K562 (cell line): ENCODE measurements at regions not wholly inside any gene's neighbourhood (a gene's known extent, or its start where the extent isn't known, plus 50 kb on each side); places are given as distances from the start of the nearest gene placed in this dataset.

Source experiments
- ATAC-seq: fragments of 200-7000 bp; cut with Tn5 transposase; 3 replicates; pipeline ENCODE4 v1.9.1; 2020; ENCODE audit warnings: moderate library complexity
- BruUV-seq: library from RNA; stranded (reverse); fragments of 400-500 nt; replicated peaks from 2 replicates; lab custom pipeline; 2021; lab: Mats Ljungman, UMichigan
- CTCF ChIA-PET: fragments of 300-600 bp; formaldehyde crosslinking; extraction: SDS; loops from one replicate; lab custom pipeline; 2021; ENCODE audit warnings: low intra/inter-chr PET ratio; lab: Yijun Ruan, JAX
- POLR2A ChIA-PET: fragments of 300-600, 350-650 bp; sonication (Branson Sonifier 250); formaldehyde crosslinking; extraction: SDS; loops from one replicate; lab custom pipeline; 2021; ENCODE audit warnings: antibody characterized with exemption, inconsistent platforms; lab: Yijun Ruan, JAX
- DNase-seq, 4 experiments: peaks; one replicate each; pipeline versions ENCODE4 v3.0.0 to v3.0.0-alpha.2; 2011 to 2018; ENCODE audit warnings: low spot score in 3 of 4, mixed read lengths in 3 of 4; ENCODE audit errors: extremely low read depth in 1 of 4
- FAIRE-seq: peaks from 2 replicates; lab custom pipeline; 2011; peaks lifted over from hg19 to GRCh38; lab: Jason Lieb, UNC
- H2AFZ ChIP-seq: 2 replicates; pipeline ENCODE4 v1.6.0; 2011; ENCODE audit warnings: low read depth, low read length, control low read depth, inconsistent platforms
- H3K27ac ChIP-seq: fragments of 200-600 bp; 3 replicates; pipeline ENCODE4 v1.8.0; 2011; ENCODE audit warnings: low read depth, mild to moderate bottlenecking, control low read depth, inconsistent platforms, low read length, moderate library complexity, mixed read lengths; ENCODE audit errors: extremely low read depth
- H3K27me3 ChIP-seq, 2 experiments: fragments of 300-600 bp in 1 of 2; 2 replicates in 1 of 2; 3 replicates in 1 of 2; pipeline versions ENCODE4 v1.6.0 to v1.8.0; 2011; ENCODE audit warnings: inconsistent platforms in 2 of 2, low read length in 2 of 2, mild to moderate bottlenecking in 1 of 2, mixed read lengths in 1 of 2, moderate library complexity in 1 of 2; ENCODE audit not compliant: control insufficient read depth in 2 of 2, insufficient read depth in 2 of 2
- H3K36me3 ChIP-seq: fragments of 300-600 bp; 3 replicates; pipeline ENCODE4 v1.8.0; 2011; ENCODE audit warnings: mild to moderate bottlenecking, low read length, inconsistent platforms; ENCODE audit not compliant: control insufficient read depth, insufficient read depth
- H3K4me1 ChIP-seq, 2 experiments: fragments of 200-600 bp in 1 of 2; replicated peaks in 1 of 2; 2 replicates in 1 of 2; 3 replicates in 1 of 2; pipeline versions ENCODE4 v1.5.1 to v1.8.0; 2011; ENCODE audit warnings: inconsistent platforms in 2 of 2, low read length in 2 of 2, mild to moderate bottlenecking in 1 of 2, mixed read lengths in 1 of 2, moderate library complexity in 1 of 2; ENCODE audit not compliant: control insufficient read depth in 2 of 2, insufficient read depth in 2 of 2
- H3K4me2 ChIP-seq: 2 replicates; pipeline ENCODE4 v1.6.1; 2011; ENCODE audit warnings: low read length, control low read depth, inconsistent platforms, mixed read lengths; ENCODE audit not compliant: insufficient read depth
- H3K4me3 ChIP-seq: fragments of 200-600 bp; sonication (generic), shearing (Covaris generic); 2 replicates; pipeline ENCODE4 v1.5.1; 2016; ENCODE audit warnings: control low read depth, inconsistent platforms
- H3K79me2 ChIP-seq: fragments of 200-600 bp; 3 replicates; pipeline ENCODE4 v1.8.0; 2011; ENCODE audit warnings: low read length, inconsistent platforms; ENCODE audit not compliant: control insufficient read depth, insufficient read depth
- H3K9ac ChIP-seq, 2 experiments: 2 replicates each; pipeline versions ENCODE4 v1.6.0 to v1.6.1; 2011; ENCODE audit warnings: low read depth in 2 of 2, low read length in 2 of 2, control low read depth in 1 of 2, inconsistent platforms in 1 of 2, mild to moderate bottlenecking in 1 of 2, mixed read lengths in 1 of 2; ENCODE audit not compliant: insufficient read depth in 1 of 2
- H3K9me1 ChIP-seq: one replicate; pipeline ENCODE4 v1.6.0; 2011; ENCODE audit warnings: inconsistent platforms, mild to moderate bottlenecking, low read length, moderate library complexity; ENCODE audit not compliant: control insufficient read depth, insufficient read depth
- H3K9me3 ChIP-seq: replicated peaks from 2 replicates; pipeline ENCODE4 v1.5.1; 2011; ENCODE audit warnings: low read depth, low read length, inconsistent platforms; ENCODE audit not compliant: control insufficient read depth, insufficient read depth
- H4K20me1 ChIP-seq: replicated peaks from 2 replicates; pipeline ENCODE4 v1.6.1; 2011; ENCODE audit warnings: low read length, inconsistent platforms, mixed read lengths; ENCODE audit not compliant: control insufficient read depth, insufficient read depth
- ETV6 ChIP-seq, 3 experiments: fragments of 150-350 bp in 1 of 3; sonication (generic) in 1 of 3; formaldehyde crosslinking in 1 of 3; IDR thresholded peaks; 2 replicates each; pipeline versions ENCODE4 v1.6.1 to v1.8.0; 2014 to 2022; ENCODE audit warnings: borderline replicate concordance in 2 of 3, low read depth in 2 of 3, antibody characterized with exemption in 1 of 3, low read length in 1 of 3, mild to moderate bottlenecking in 1 of 3, missing genetic modification reagents in 1 of 3
- GATA2 ChIP-seq: sonication (generic); formaldehyde crosslinking; IDR thresholded peaks from 2 replicates; pipeline ENCODE4 v1.4.0; 2020; ENCODE audit warnings: mild to moderate bottlenecking, missing genetic modification reagents
- LARP7 ChIP-seq: fragments of 450-650 bp; IDR thresholded peaks from 2 replicates; pipeline ENCODE4 v1.6.1; 2016
- MTA3 ChIP-seq: fragments of 450-650 bp; formaldehyde crosslinking; IDR thresholded peaks from 2 replicates; pipeline ENCODE4 v1.6.1; 2017; ENCODE audit warnings: mild to moderate bottlenecking, borderline replicate concordance
- NCOA1 ChIP-seq: fragments of 450-650 bp; IDR thresholded peaks from 2 replicates; pipeline ENCODE4 v1.6.1; 2016; ENCODE audit warnings: low read depth
- PML ChIP-seq: IDR thresholded peaks from 2 replicates; pipeline ENCODE4 v1.6.1; 2012; ENCODE audit warnings: low read length, inconsistent platforms
- STAT5B ChIP-seq: fragments of 250-450 bp; sonication (Bioruptor Pico); IDR thresholded peaks from 2 replicates; pipeline ENCODE4 v1.8.0; 2021; ENCODE audit warnings: mild to moderate bottlenecking, inconsistent platforms
- TOE1 ChIP-seq, 2 experiments: fragments of 450-650 bp in 1 of 2; sonication (generic) in 1 of 2; formaldehyde crosslinking in 1 of 2; IDR thresholded peaks; 2 replicates each; pipeline versions ENCODE4 v1.7.1 to v1.8.0; 2016 to 2022; ENCODE audit warnings: borderline replicate concordance in 2 of 2, mild to moderate bottlenecking in 2 of 2, antibody characterized with exemption in 1 of 2, inconsistent platforms in 1 of 2, low read depth in 1 of 2, missing genetic modification reagents in 1 of 2, moderate library complexity in 1 of 2
- ZMIZ1 ChIP-seq, 2 experiments: fragments of 150-350 bp in 1 of 2; IDR thresholded peaks; 2 replicates each; pipeline ENCODE4 v1.6.1; 2012 to 2016; ENCODE audit warnings: low read depth in 2 of 2, low read length in 2 of 2, mild to moderate bottlenecking in 1 of 2, moderate library complexity in 1 of 2
- ZNF253 ChIP-seq: fragments of 250-450 bp; sonication (Bioruptor Pico); conservative IDR thresholded peaks from 2 replicates; pipeline ENCODE4 v1.6.1; 2021; ENCODE audit warnings: mild to moderate bottlenecking
- ZNF444 ChIP-seq: fragments of 250-450 bp; sonication (Bioruptor Pico); IDR thresholded peaks from 2 replicates; pipeline ENCODE4 v1.4.0; 2020; ENCODE audit warnings: mild to moderate bottlenecking, moderate library complexity
- WGBS: fragments of 100-300 bp; shearing (Covaris generic); methylation state at CpG from one replicate; pipeline ENCODE4 v1.1.6; 2016; ENCODE audit warnings: low coverage, mixed read lengths; ENCODE audit not compliant: insufficient coverage; ENCODE audit errors: missing lambda C conversion rate; 5-methylcytosine and 5-hydroxymethylcytosine counted together
- in situ Hi-C: fragments of 300-500 bp; cut with MboI; formaldehyde crosslinking; loops from 4 replicates; pipeline ENCODE4 v1.15.0; 2018; ENCODE audit warnings: inconsistent platforms, mixed read lengths
- intact Hi-C: fragments of 100-400 bp; cut with micrococcal nuclease; formaldehyde crosslinking; loops from 2 replicates; pipeline ENCODE4 v1.14.2; 2022
- TF ChIP-seq, protein P1 (sequence below): fragments of 250-450 bp; sonication (Bioruptor Pico); IDR thresholded peaks from 2 replicates; pipeline ENCODE4 v1.5.0; 2020; ENCODE audit warnings: mild to moderate bottlenecking
- TF ChIP-seq, protein P2 (sequence below): fragments of 450-650 bp; IDR thresholded peaks from 2 replicates; pipeline ENCODE4 v1.6.1; 2018; ENCODE audit not compliant: partially characterized antibody
- TF ChIP-seq, protein P3 (sequence below): fragments of 250-450 bp; sonication (Bioruptor Pico); IDR thresholded peaks from 2 replicates; pipeline ENCODE4 v1.5.0; 2021

DNA sequence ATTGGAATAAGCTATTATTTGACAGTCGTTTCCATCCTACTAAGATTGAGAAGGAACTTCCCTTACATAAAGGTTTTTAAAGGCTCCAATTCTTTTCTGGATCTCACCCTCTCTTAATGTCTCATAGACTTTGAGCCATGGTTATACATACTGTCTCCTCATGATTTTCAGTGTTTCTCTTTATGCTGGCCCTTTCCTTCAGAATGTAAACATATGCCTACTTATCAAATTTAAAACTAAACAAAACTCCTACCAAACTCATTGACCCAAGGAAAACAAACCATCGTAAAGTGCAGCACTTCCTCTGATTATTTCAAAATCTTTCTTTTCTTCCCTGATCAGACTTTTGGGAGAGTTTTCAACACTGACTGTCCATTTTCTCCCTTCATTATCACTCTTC, 163.4 kb upstream of the DPYD start:
- in situ Hi-C loops, result no loop called here
- FAIRE-seq (no peak), ATAC-seq (no peak), DNase-seq (no peak)
- POLR2A ChIA-PET, result no interaction called here
- Histone ChIP-seq H3K79me2 (no peaks in the 10 kb centered on the region), H3K9ac (no peak overlapping the region), H3K4me3 (no peak overlapping the region), H3K27me3 (no peaks in the 10 kb centered on the region), H3K27ac (no peak overlapping the region), H3K9me1 (no peaks in the 10 kb centered on the region), H2AFZ (no peak overlapping the region), H3K4me2 (no peak overlapping the region), H3K4me1 (no peaks in the 10 kb centered on the region), H3K9me3 (no peaks in the 10 kb centered on the region), H4K20me1 (no peaks in the 10 kb centered on the region), H3K36me3 (no peaks in the 10 kb centered on the region)
- BruUV-seq, result no TSS peak
- CTCF ChIA-PET, result no interaction called here
- 3% methylated on average over 2 of the region's 2 CpGs for WGBS
- intact Hi-C loops, result no loop called here
- TF ChIP-seq MTA3 (no peak), NCOA1 (no peak), PML (no peak), ZNF253 (no peak), GATA2 (no peak), ZMIZ1 (IDR thresholded peaks at IDR 0.05; ENCODE audit: low read depth in 2 of 2, low read length in 2 of 2) (no peak), ETV6 (IDR thresholded peaks at IDR 0.05; ENCODE audit: borderline replicate concordance in 1 of 2, low read depth in 2 of 2, low read length in 1 of 2) (no peak), ETV6 (CRISPR knock-in tag; IDR thresholded peaks at IDR 0.05; ENCODE audit: borderline replicate concordance) (no peak), TOE1 (IDR thresholded peaks at IDR 0.05; ENCODE audit: borderline replicate concordance) (no peak), TOE1 (CRISPR knock-in tag; IDR thresholded peaks at IDR 0.05; ENCODE audit: borderline replicate concordance, low read depth) (no peak), LARP7 (no peak), STAT5B (CRISPR knock-in tag) (no peak), ZNF444 (no peak)
- TF ChIP-seq, protein P1, sequence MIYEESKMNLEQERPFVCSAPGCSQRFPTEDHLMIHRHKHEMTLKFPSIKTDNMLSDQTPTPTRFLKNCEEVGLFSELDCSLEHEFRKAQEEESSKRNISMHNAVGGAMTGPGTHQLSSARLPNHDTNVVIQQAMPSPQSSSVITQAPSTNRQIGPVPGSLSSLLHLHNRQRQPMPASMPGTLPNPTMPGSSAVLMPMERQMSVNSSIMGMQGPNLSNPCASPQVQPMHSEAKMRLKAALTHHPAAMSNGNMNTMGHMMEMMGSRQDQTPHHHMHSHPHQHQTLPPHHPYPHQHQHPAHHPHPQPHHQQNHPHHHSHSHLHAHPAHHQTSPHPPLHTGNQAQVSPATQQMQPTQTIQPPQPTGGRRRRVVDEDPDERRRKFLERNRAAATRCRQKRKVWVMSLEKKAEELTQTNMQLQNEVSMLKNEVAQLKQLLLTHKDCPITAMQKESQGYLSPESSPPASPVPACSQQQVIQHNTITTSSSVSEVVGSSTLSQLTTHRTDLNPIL (CRISPR knock-in tag), result no peak
- TF ChIP-seq, protein P2, sequence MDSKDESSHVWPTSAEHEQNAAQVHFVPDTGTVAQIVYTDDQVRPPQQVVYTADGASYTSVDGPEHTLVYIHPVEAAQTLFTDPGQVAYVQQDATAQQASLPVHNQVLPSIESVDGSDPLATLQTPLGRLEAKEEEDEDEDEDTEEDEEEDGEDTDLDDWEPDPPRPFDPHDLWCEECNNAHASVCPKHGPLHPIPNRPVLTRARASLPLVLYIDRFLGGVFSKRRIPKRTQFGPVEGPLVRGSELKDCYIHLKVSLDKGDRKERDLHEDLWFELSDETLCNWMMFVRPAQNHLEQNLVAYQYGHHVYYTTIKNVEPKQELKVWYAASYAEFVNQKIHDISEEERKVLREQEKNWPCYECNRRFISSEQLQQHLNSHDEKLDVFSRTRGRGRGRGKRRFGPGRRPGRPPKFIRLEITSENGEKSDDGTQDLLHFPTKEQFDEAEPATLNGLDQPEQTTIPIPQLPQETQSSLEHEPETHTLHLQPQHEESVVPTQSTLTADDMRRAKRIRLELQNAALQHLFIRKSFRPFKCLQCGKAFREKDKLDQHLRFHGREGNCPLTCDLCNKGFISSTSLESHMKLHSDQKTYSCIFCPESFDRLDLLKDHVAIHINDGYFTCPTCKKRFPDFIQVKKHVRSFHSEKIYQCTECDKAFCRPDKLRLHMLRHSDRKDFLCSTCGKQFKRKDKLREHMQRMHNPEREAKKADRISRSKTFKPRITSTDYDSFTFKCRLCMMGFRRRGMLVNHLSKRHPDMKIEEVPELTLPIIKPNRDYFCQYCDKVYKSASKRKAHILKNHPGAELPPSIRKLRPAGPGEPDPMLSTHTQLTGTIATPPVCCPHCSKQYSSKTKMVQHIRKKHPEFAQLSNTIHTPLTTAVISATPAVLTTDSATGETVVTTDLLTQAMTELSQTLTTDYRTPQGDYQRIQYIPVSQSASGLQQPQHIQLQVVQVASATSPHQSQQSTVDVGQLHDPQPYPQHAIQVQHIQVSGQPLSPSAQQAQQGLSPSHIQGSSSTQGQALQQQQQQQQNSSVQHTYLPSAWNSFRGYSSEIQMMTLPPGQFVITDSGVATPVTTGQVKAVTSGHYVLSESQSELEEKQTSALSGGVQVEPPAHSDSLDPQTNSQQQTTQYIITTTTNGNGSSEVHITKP, result no peak
- TF ChIP-seq, protein P3, sequence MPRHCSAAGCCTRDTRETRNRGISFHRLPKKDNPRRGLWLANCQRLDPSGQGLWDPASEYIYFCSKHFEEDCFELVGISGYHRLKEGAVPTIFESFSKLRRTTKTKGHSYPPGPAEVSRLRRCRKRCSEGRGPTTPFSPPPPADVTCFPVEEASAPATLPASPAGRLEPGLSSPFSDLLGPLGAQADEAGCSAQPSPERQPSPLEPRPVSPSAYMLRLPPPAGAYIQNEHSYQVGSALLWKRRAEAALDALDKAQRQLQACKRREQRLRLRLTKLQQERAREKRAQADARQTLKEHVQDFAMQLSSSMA (CRISPR knock-in tag), result no peak
